ENCODE measurements at regions not wholly inside any gene's neighbourhood (a gene's known extent, or its start where the extent isn't known, plus 50 kb on each side); places are given as distances from the start of the nearest gene placed in this dataset.

- Mint-ChIP-seq H3K9me3 (peaks cover 5% of the 10 kb centered on the region), H3K27me3 (ENCODE audit: low read depth) (peaks cover 48% of the 10 kb centered on the region), H3K4me3 (no peak overlapping the region), H3K27ac (ENCODE audit: unreplicated experiment) (no peak overlapping the region), H3K36me3 (ENCODE audit: low read depth) (no peaks in the 10 kb centered on the region), H3K4me1 (peaks cover 5% of the 10 kb centered on the region)
- TF ChIP-seq CTCF (conservative IDR thresholded peaks at IDR 0.05) = no peak
- no peak for DNase-seq (ENCODE audit: low read depth, low spot score)
Observed at GRCh38 chr12:111006621-111007020, 86.2 kb upstream of the MYL2 start.

- Mint-ChIP-seq H3K27me3 (ENCODE audit: low read depth) (peaks cover 17% of the 10 kb centered on the region), H3K4me3 (no peak overlapping the region), H3K9me3 (peaks cover 2% of the 10 kb centered on the region), H3K27ac (ENCODE audit: unreplicated experiment) (no peak overlapping the region), H3K4me1 (no peaks in the 10 kb centered on the region), H3K36me3 (ENCODE audit: low read depth) (no peaks in the 10 kb centered on the region)
- no peak for TF ChIP-seq CTCF (conservative IDR thresholded peaks at IDR 0.05)
- no peak for DNase-seq (ENCODE audit: low read depth, low spot score)
Observed at GRCh38 chr12:110998971-110999370, 78.6 kb upstream of the MYL2 start.

- TF ChIP-seq CTCF (conservative IDR thresholded peaks at IDR 0.05) = no peak
- peaks cover 2% of the 10 kb centered on the region for H3K9me3 Mint-ChIP-seq
- H3K4me1 Mint-ChIP-seq = no peaks in the 10 kb centered on the region
- H3K36me3 Mint-ChIP-seq (ENCODE audit: low read depth) = no peaks in the 10 kb centered on the region
- no peak overlapping the region for H3K27ac Mint-ChIP-seq (ENCODE audit: unreplicated experiment)
- no peak overlapping the region for H3K4me3 Mint-ChIP-seq
- DNase-seq (ENCODE audit: low read depth, low spot score) = no peak
- H3K27me3 Mint-ChIP-seq (ENCODE audit: low read depth) = peaks cover 11% of the 10 kb centered on the region
Observed at GRCh38 chr12:110998165-110998564, 77.8 kb upstream of the MYL2 start.

GRCh38 chr12:110996415-110996814, 76.0 kb upstream of the MYL2 start:
- H3K27ac Mint-ChIP-seq (ENCODE audit: unreplicated experiment) = no peak overlapping the region
- H3K4me3 Mint-ChIP-seq = no peak overlapping the region
- peaks cover 3% of the 10 kb centered on the region for H3K27me3 Mint-ChIP-seq (ENCODE audit: low read depth)
- peaks cover 2% of the 10 kb centered on the region for H3K9me3 Mint-ChIP-seq
- no peak for DNase-seq (ENCODE audit: low read depth, low spot score)
- no peaks in the 10 kb centered on the region for H3K4me1 Mint-ChIP-seq
- no peaks in the 10 kb centered on the region for H3K36me3 Mint-ChIP-seq (ENCODE audit: low read depth)
- TF ChIP-seq CTCF (conservative IDR thresholded peaks at IDR 0.05) = no peak

- peaks cover 2% of the 10 kb centered on the region for H3K9me3 Mint-ChIP-seq
- H3K27ac Mint-ChIP-seq (ENCODE audit: unreplicated experiment) = no peak overlapping the region
- TF ChIP-seq CTCF (conservative IDR thresholded peaks at IDR 0.05) = no peak
- H3K4me1 Mint-ChIP-seq = no peaks in the 10 kb centered on the region
- no peaks in the 10 kb centered on the region for H3K36me3 Mint-ChIP-seq (ENCODE audit: low read depth)
- H3K4me3 Mint-ChIP-seq = no peak overlapping the region
- DNase-seq (ENCODE audit: low read depth, low spot score) = no peak
- H3K27me3 Mint-ChIP-seq (ENCODE audit: low read depth) = peaks cover 4% of the 10 kb centered on the region
Observed at GRCh38 chr12:110995615-110996014, 75.2 kb upstream of the MYL2 start.

GRCh38 chr12:110995016-110995415, 74.6 kb upstream of the MYL2 start:
- Mint-ChIP-seq H3K27me3 (ENCODE audit: low read depth) (peaks cover 3% of the 10 kb centered on the region), H3K9me3 (peaks cover 2% of the 10 kb centered on the region), H3K4me1 (no peaks in the 10 kb centered on the region), H3K36me3 (ENCODE audit: low read depth) (no peaks in the 10 kb centered on the region), H3K27ac (ENCODE audit: unreplicated experiment) (peak overlapping the region; percentile 27), H3K4me3 (no peak overlapping the region)
- no peak for TF ChIP-seq CTCF (conservative IDR thresholded peaks at IDR 0.05)
- no peak for DNase-seq (ENCODE audit: low read depth, low spot score)

All from neural crest cell (in vitro differentiated cells).